EH (cell line): ENCODE measurements at regions not wholly inside any gene's neighbourhood (a gene's known extent, or its start where the extent isn't known, plus 50 kb on each side); places are given as distances from the start of the nearest gene placed in this dataset.
"Not testable (repeated sequence)": the region's sequence is repeated elsewhere in the genome, so short reads cannot be mapped to it uniquely, and the experiment has no call there.

Source experiments
- DNase-seq: peaks from one replicate; pipeline ENCODE4 v3.0.0-alpha.2; 2015; ENCODE audit warnings: low read depth

GRCh38 chr10:3376631-3377030 lies 204.0 kb upstream of the PITRM1 start:
- DNase-seq: no peak

GRCh38 chr10:3375505-3375904 lies 202.9 kb upstream of the PITRM1 start:
- no peak for DNase-seq

DNA sequence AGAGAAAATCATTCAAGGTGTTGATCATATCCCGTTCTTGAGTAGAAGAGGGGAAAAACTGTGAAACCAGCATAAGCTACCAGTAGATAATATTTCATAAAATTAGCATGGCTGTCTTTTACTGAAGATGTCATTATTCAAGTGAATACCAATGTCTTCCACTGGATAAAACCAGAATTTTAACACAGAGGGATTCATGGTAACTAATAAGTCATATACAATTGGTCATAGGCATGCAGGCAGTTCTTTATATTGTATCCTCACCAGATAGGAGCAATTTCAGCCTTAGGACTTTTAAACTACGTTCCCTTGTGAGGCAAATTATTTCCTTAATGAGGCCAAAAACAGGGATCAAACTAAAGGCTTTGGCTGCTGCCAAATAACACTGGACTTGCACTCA lies 202.3 kb upstream of the PITRM1 start:
- DNase-seq: no peak

- DNase-seq: not testable (repeated sequence)
Measured at GRCh38 chr10:3373374-3374027, 200.9 kb upstream of the PITRM1 start.

DNA sequence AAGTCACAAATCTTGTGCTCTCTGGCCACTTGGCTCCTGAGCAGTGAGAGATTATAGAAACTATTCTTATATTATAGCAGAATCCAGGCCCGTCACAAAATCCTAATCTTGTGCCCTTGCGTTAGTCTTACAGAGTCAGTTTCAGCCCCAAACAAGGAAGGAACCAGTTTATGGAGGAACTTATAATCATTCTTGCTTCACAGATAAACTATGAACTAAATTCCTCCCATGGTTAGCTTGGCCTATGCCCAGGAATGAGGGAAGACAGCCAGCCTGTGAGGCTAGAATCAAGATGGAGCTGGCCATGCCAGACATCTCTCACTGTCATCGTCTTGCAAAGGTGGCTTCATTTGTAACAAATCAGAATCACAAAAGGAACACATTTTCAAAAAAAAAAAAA lies 199.7 kb upstream of the PITRM1 start:
- peak; percentile 74 for DNase-seq

- DNase-seq: not testable (repeated sequence)
Measured at GRCh38 chr10:3371624-3372023, 199.0 kb upstream of the PITRM1 start.

- no peak for DNase-seq
Measured at GRCh38 chr10:3366735-3367405, 194.3 kb upstream of the PITRM1 start.

- DNase-seq: no peak
Measured at GRCh38 chr10:3366043-3366442, 193.5 kb upstream of the PITRM1 start.

DNA sequence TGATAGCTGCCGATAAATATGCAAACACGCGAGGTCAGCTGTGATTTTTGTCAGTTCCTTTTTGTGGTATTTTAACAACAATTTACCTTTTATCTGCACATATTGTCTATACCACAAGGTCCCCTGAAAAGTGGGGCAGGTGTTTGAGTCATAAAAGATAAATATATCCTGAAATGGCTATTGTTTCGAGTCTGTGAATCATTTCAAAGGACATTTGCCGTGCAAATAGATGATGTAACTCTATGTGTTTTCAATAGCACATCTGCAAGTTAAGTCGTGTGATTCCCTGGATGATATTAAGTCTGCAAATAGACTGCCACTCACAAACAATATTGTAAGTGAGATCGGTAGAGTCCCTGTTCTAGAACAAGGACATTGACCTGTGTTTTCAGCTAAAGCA lies 193.0 kb upstream of the PITRM1 start:
- no peak for DNase-seq

GRCh38 chr10:3364768-3365480 lies 192.3 kb upstream of the PITRM1 start:
- DNase-seq: no peak

- no peak for DNase-seq
Measured at GRCh38 chr10:3363311-3364045, 190.9 kb upstream of the PITRM1 start.

- no peak for DNase-seq
Measured at GRCh38 chr10:3362394-3362793, 189.8 kb upstream of the PITRM1 start.

DNA sequence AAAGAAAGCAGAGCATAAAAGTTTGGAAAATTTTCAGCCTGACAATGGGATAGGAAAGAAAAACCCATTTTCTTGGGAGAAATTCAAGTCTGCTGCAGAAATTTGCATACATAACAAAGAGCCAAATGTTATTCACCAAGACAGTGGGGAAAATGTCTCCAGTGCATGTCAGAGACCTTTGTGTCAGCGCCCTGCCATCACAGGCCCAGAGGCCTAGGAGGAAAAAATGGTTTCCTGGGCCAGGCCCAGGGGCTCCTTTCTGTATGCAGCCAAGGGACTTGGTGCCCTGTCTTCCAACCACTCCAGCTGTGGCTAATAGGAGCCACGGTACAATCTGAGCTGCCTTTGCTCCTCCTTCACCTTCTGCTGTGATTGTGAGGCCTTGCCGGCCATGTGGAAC lies 189.1 kb upstream of the PITRM1 start:
- DNase-seq: no peak

DNA sequence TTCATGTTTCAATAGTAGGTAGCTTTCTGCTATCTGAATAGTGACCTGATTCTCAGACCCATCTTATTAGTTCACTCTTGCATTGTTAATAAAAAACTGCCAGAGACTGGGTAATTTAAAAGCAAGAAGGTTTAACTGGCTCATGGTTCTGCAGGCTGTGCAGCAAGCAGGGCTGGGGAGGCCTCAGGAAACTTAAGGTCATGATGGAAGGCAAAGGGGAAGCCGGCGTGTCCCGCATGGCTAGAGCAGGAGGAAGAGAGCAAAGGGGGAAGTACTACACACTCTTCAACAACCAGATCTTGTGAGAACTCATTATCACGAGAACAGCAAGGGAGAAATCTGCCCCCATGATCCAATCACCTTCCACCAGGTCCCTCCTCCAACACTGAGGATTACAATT lies 185.2 kb upstream of the PITRM1 start:
- no peak for DNase-seq

DNA sequence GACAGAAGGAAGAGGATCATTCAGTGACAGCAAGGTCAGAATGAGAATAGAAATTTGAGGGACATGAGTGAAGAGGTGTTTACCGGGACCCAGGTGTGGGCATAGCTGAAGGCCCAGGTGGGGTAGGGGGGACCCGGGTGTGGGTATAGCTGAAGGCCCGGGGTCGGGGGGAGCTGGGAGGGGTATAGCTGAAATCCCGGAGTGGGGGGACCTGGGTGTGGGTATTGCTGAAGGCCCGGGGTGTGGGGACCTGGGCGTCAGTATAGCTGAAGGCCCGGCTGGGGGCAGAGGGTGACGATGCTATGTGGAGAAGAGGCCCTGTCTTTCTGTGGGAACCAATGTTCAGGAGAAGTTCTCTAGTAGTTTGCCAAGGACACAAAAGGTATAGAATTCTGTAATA lies 183.0 kb upstream of the PITRM1 start:
- no peak for DNase-seq

DNA sequence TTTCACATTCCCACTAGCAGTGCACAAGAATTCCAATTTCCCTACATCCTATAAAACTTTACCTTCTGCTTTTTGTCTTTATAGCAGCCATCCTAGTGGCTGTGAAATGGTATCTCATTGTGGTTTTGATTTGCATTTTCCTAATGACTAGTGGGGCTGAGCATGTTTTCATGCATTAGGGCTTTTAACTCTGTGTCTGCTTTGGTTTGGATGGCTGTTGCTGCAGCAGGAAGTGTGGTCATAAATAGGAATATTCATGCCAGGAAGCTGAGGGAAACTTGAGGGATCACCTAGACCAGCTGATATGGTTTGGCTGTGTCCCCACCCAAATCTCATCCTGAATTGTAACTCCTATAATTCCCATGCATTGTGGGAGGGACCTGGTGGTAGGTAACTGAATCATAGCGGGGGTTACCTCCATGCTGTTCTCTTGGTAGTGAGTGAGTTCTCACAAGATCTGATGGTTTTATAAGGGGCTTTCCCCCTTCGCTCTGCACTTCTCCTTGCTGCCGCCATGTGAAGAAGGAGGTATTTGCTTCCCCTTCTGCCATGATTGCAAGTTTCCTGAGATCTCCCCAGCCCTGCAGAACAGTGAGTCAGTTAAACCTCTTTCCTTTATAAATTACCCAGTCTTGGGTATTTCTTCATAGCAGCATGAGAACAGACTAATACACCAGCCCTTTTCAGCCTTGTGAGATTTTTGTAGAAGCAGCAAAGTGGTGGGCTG lies 181.8 kb upstream of the PITRM1 start:
- peak; percentile 33 for DNase-seq

DNA sequence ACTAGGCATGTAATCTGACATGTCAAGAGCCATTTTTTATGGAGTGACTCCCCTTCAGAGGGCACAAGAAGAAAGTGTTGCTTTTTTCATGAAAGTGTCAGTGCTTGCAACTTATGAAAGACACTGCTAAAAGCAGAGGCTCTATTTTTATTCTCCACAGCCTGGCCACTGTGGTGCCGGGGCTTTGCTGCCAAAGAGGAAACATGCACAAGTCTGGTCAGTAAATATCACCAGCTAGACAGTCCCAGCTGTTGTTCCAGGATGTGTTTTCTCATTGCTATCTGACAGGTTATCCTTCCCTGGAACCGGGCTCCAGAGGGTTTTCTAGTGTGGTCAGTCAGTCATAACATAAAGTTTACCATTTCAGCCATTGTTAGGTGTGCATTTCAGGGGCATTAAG lies 180.7 kb upstream of the PITRM1 start:
- no peak for DNase-seq

GRCh38 chr10:3350617-3351258 lies 178.2 kb upstream of the PITRM1 start:
- DNase-seq: no peak

- DNase-seq: no peak
Measured at GRCh38 chr10:3350205-3350604, 177.6 kb upstream of the PITRM1 start.

DNA sequence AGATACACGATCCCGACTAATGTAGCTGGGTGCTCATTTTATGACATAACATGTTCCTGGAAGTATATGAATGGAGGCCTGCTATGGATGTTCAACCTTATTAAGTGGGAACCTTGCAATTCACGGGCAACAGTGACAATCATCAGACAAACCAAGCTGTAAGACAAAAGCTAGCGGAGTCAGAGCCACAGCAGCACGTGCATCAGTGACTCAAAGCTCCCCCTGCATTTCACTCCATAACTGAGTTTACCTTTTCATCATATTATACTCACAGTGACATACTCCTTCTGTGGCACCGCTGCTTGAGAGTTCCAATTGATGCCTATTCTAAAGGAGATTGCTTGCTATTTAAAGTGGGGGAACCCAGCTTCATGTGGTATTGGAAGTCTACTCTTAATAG lies 176.0 kb upstream of the PITRM1 start:
- no peak for DNase-seq

DNA sequence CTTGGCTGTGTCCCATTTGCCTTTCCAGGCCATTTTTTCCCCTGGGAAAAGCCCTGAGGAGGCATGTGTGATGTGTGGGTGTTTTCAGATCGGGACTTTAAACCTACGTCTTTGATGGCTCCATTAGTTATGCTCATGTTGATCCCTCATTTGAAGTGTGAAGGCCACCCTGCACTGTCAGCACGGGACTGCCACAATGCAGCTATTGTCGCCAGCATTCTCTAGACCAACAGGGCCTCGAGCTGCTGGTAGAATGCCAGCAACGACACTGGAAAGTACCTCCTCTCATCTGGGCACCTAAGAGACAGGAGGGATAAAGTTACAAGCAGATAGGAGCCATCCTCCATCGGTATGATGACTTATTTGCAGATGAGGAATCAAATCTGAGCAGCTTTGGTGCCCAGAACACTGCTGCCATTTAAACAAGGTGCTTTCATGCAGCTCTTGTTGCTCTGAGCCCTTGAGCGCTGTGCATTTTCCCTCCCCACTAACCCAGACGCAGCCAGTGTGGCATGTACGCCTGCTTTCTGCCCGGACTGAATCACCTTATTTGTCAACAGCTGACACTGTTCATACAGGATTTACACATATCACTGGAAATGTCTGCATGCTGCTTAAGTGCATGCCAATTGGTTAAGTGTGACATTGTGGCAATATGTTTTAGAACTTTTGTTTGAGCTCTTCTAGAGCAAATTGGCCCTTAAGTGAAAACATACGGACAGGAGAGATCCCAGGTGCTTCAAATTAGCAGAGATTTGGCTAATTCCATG lies 175.0 kb upstream of the PITRM1 start:
- DNase-seq: no peak
